GM12892 (cell line): ENCODE measurements at regions not wholly inside any gene's neighbourhood (a gene's known extent, or its start where the extent isn't known, plus 50 kb on each side); places are given as distances from the start of the nearest gene placed in this dataset.

Experiments
- POLR2AphosphoS5 ChIP-seq: IDR thresholded peaks from 2 replicates; pipeline ENCODE4 v1.6.1; 2011; ENCODE audit warnings: low read depth, low read length, control low read depth
- TAF1 ChIP-seq: IDR thresholded peaks from 2 replicates; pipeline ENCODE4 v1.6.1; 2011; ENCODE audit warnings: low read depth, mild to moderate bottlenecking, control low read depth, low read length, borderline replicate concordance

DNA sequence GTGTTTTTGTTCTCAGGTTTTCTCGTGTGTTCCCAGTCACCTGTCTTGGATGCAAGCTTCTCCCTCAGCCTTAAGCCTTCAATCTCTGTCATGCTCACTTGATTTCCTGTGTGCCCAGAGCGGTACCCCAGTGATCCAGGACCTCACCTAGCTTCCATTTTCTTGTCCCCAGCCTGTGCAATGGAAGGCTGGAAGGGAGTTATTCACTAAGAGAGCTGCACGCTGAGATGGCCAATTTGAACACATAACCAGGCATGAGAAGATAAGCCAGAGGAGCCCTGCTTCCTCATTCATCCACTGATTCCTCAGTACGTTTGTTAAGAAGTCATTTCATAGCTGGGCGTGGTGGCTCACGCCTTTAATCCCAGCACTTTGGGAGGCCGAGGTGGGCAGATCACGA is 130.8 kb upstream of the SERPINE2 start:
- TF ChIP-seq POLR2AphosphoS5 (no peak), TAF1 (no peak)
